Type B pancreatic cell (in vitro differentiated cells): ENCODE measurements at regions not wholly inside any gene's neighbourhood (a gene's known extent, or its start where the extent isn't known, plus 50 kb on each side); places are given as distances from the start of the nearest gene placed in this dataset.

Source experiments
- DNase-seq: peaks from one replicate; pipeline ENCODE4 v3.0.0; 2021; ENCODE audit warnings: mixed read lengths; ENCODE audit not compliant: unreplicated experiment; ENCODE audit errors: extremely low spot score
- H3K27ac Mint-ChIP-seq: 2 replicates; pipeline ENCODE4 v1.8.0; 2021; ENCODE audit warnings: mild to moderate bottlenecking, mixed read lengths
- H3K27me3 Mint-ChIP-seq: 2 replicates; pipeline ENCODE4 v1.8.0; 2021; ENCODE audit warnings: mixed read lengths
- H3K36me3 Mint-ChIP-seq: 2 replicates; pipeline ENCODE4 v1.8.0; 2021; ENCODE audit warnings: mixed read lengths
- H3K4me1 Mint-ChIP-seq: one replicate; pipeline ENCODE4 v1.8.0; 2021; ENCODE audit warnings: mixed read lengths; ENCODE audit not compliant: unreplicated experiment
- H3K4me3 Mint-ChIP-seq: 2 replicates; pipeline ENCODE4 v1.8.0; 2021; ENCODE audit warnings: mild to moderate bottlenecking, mixed read lengths
- H3K9me3 Mint-ChIP-seq: 2 replicates; pipeline ENCODE4 v1.8.0; 2021; ENCODE audit warnings: mixed read lengths
- CTCF ChIP-seq: fragments of 200-600 bp; sonication (generic); conservative IDR thresholded peaks from 2 replicates; pipeline ENCODE4 v1.5.0; 2021; ENCODE audit warnings: antibody characterized with exemption, mild to moderate bottlenecking

GRCh38 chr3:176861137-176861536, 336.1 kb downstream of the TBL1XR1 start:
- peaks cover 10% of the 10 kb centered on the region for H3K27me3 Mint-ChIP-seq
- H3K4me1 Mint-ChIP-seq, result no peaks in the 10 kb centered on the region
- H3K27ac Mint-ChIP-seq, result no peak overlapping the region
- DNase-seq, result no peak
- TF ChIP-seq CTCF, result no peak
- H3K4me3 Mint-ChIP-seq, result no peak overlapping the region
- no peaks in the 10 kb centered on the region for H3K9me3 Mint-ChIP-seq
- no peaks in the 10 kb centered on the region for H3K36me3 Mint-ChIP-seq

GRCh38 chr3:176856721-176857120, 340.6 kb downstream of the TBL1XR1 start:
- no peaks in the 10 kb centered on the region for H3K9me3 Mint-ChIP-seq
- no peak overlapping the region for H3K27ac Mint-ChIP-seq
- TF ChIP-seq CTCF, result no peak

GRCh38 chr3:176855901-176856486, 341.3 kb downstream of the TBL1XR1 start:
- TF ChIP-seq CTCF, result no peak
- Mint-ChIP-seq H3K27ac (no peak overlapping the region), H3K9me3 (no peaks in the 10 kb centered on the region), H3K36me3 (no peaks in the 10 kb centered on the region), H3K4me1 (no peaks in the 10 kb centered on the region), H3K4me3 (no peak overlapping the region), H3K27me3 (peaks cover 14% of the 10 kb centered on the region)
- no peak for DNase-seq

More at GRCh38 chr3:176856721-176857120, 340.6 kb downstream of the TBL1XR1 start:
- no peaks in the 10 kb centered on the region for H3K36me3 Mint-ChIP-seq
- no peak overlapping the region for H3K4me3 Mint-ChIP-seq
- no peak for DNase-seq
- peaks cover 9% of the 10 kb centered on the region for H3K27me3 Mint-ChIP-seq
- no peaks in the 10 kb centered on the region for H3K4me1 Mint-ChIP-seq

- DNase-seq, result no peak
- no peak overlapping the region for H3K27ac Mint-ChIP-seq
- H3K4me3 Mint-ChIP-seq, result no peak overlapping the region
- H3K36me3 Mint-ChIP-seq, result no peaks in the 10 kb centered on the region
- H3K27me3 Mint-ChIP-seq, result peaks cover 16% of the 10 kb centered on the region
- no peaks in the 10 kb centered on the region for H3K4me1 Mint-ChIP-seq
- no peak for TF ChIP-seq CTCF
- H3K9me3 Mint-ChIP-seq, result no peaks in the 10 kb centered on the region
Measured at GRCh38 chr3:176855213-176855612, 342.1 kb downstream of the TBL1XR1 start.

GRCh38 chr3:176850498-176850897, 346.8 kb downstream of the TBL1XR1 start:
- H3K4me1 Mint-ChIP-seq, result no peaks in the 10 kb centered on the region
- DNase-seq, result no peak
- no peak overlapping the region for H3K4me3 Mint-ChIP-seq
- H3K27ac Mint-ChIP-seq, result no peak overlapping the region
- H3K9me3 Mint-ChIP-seq, result no peaks in the 10 kb centered on the region
- no peaks in the 10 kb centered on the region for H3K36me3 Mint-ChIP-seq
- peaks cover 8% of the 10 kb centered on the region for H3K27me3 Mint-ChIP-seq
- TF ChIP-seq CTCF, result no peak
